Urinary bladder (tissue), 3 donors: ENCODE measurements at regions not wholly inside any gene's neighbourhood (a gene's known extent, or its start where the extent isn't known, plus 50 kb on each side); places are given as distances from the start of the nearest gene placed in this dataset.

Source experiments
- DNase-seq: peaks from one replicate; pipeline ENCODE4 v3.0.0-alpha.2; 2015; ENCODE audit errors: extremely low spot score
- H3K27ac ChIP-seq: one replicate; pipeline ENCODE4 v1.5.1; 2013; ENCODE audit warnings: low read depth, mild to moderate bottlenecking, moderate library complexity
- H3K36me3 ChIP-seq: one replicate; pipeline ENCODE4 v1.6.1; 2013; ENCODE audit warnings: mild to moderate bottlenecking, moderate library complexity; ENCODE audit not compliant: insufficient read depth
- H3K4me1 ChIP-seq: one replicate; pipeline ENCODE4 v1.6.1; 2013; ENCODE audit warnings: mild to moderate bottlenecking, moderate library complexity; ENCODE audit not compliant: insufficient read depth
- H3K4me3 ChIP-seq: one replicate; pipeline ENCODE4 v1.5.1; 2013; ENCODE audit warnings: low read depth, low read length
- WGBS: extraction: QIAGEN DNeasy Blood & Tissue Kit; methylation state at CpG from one replicate; pipeline ENCODE4 v1.1.7; 2013; 5-methylcytosine and 5-hydroxymethylcytosine counted together
- donor health status: healthy with polysubstance abuse.
- donor health status: healthy.

- no peaks in the 10 kb centered on the region for H3K4me1 ChIP-seq
- no peaks in the 10 kb centered on the region for H3K36me3 ChIP-seq
- no peak overlapping the region for H3K27ac ChIP-seq
- no peak for DNase-seq
- H3K4me3 ChIP-seq = no peak overlapping the region
- WGBS = 27% methylated on average over 6 of the region's 6 CpGs
Measured at GRCh38 chr5:12292610-12293204, 388.5 kb upstream of the CTNND2 start.

- no peak for DNase-seq
- 72% methylated on average over 1 of the region's 1 CpG for WGBS
- H3K4me1 ChIP-seq = no peaks in the 10 kb centered on the region
- no peaks in the 10 kb centered on the region for H3K36me3 ChIP-seq
- H3K27ac ChIP-seq = no peak overlapping the region
- H3K4me3 ChIP-seq = no peak overlapping the region
Measured at GRCh38 chr5:12284604-12285003, 380.4 kb upstream of the CTNND2 start.

DNA sequence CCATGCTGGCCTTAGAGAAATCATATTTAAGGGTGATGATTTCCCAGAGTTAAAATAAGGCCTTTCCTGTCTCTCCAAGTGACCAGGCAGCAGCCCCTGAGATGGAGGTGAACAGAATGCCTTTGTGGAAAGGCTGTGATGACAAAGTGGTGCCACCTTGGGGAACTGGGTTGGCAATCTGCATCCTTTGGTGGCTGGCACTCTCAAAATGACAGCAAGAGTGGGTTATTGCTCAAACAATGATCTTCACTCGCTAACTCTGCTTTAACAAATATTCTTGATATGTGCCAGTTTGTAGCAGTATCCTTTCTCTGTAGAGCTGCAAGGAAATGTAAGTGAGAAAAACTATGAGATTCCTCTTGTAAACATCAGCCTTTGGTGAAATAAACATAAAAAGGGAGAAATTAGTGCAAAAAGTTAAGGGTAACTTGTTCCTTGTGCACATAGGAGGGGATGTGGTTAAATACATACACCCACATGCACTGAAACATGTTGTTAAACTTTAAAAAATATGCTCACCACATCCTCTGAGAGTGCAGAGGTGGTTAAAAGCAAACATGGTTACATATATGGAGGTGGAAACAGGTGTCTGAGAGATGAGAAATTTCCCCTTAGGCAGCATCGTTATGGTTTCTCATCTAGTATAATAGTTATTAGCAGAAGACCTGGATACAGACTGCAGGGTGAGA lies 373.4 kb upstream of the CTNND2 start:
- Histone ChIP-seq H3K4me3 (no peak overlapping the region), H3K36me3 (no peaks in the 10 kb centered on the region), H3K27ac (no peak overlapping the region), H3K4me1 (no peaks in the 10 kb centered on the region)
- WGBS = 85% methylated on average over 2 of the region's 2 CpGs
- DNase-seq = no peak

GRCh38 chr5:12274236-12274635 lies 370.0 kb upstream of the CTNND2 start:
- H3K36me3 ChIP-seq = no peaks in the 10 kb centered on the region
- 77% methylated on average over 1 of the region's 1 CpG for WGBS
- no peak for DNase-seq
- H3K4me3 ChIP-seq = no peak overlapping the region
- no peak overlapping the region for H3K27ac ChIP-seq
- H3K4me1 ChIP-seq = no peaks in the 10 kb centered on the region

GRCh38 chr5:12272389-12272788 lies 368.1 kb upstream of the CTNND2 start:
- no peak overlapping the region for H3K4me3 ChIP-seq
- no peaks in the 10 kb centered on the region for H3K36me3 ChIP-seq
- DNase-seq = no peak
- no peaks in the 10 kb centered on the region for H3K4me1 ChIP-seq
- H3K27ac ChIP-seq = no peak overlapping the region
- 55% methylated on average over 5 of the region's 5 CpGs for WGBS

- no peaks in the 10 kb centered on the region for H3K4me1 ChIP-seq
- 78% methylated on average over 1 of the region's 1 CpG for WGBS
- no peak for DNase-seq
- H3K4me3 ChIP-seq = no peak overlapping the region
- no peaks in the 10 kb centered on the region for H3K36me3 ChIP-seq
- H3K27ac ChIP-seq = no peak overlapping the region
Measured at GRCh38 chr5:12270914-12271313, 366.7 kb upstream of the CTNND2 start.

DNA sequence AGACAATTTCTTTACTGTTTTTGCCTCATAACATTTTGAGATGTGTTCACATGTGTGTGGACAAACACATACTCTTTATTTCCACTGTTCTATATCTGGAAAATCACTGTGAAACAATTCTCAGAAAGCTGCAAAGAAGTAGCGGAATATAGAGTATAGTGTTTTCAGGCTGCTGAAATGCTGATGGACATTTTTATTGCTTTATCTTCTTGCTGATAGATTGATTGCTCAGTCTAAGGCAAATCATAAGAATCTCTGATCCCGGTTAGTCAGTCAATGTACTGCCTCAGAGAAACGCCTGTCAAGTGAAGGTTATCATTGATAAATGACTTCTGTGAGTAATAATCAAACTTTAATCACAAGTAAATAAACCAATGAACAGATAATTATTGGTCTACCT lies 364.9 kb upstream of the CTNND2 start:
- 70% methylated on average over 3 of the region's 3 CpGs for WGBS
- Histone ChIP-seq H3K27ac (no peak overlapping the region), H3K4me3 (no peak overlapping the region), H3K4me1 (no peaks in the 10 kb centered on the region), H3K36me3 (no peaks in the 10 kb centered on the region)
- no peak for DNase-seq

DNA sequence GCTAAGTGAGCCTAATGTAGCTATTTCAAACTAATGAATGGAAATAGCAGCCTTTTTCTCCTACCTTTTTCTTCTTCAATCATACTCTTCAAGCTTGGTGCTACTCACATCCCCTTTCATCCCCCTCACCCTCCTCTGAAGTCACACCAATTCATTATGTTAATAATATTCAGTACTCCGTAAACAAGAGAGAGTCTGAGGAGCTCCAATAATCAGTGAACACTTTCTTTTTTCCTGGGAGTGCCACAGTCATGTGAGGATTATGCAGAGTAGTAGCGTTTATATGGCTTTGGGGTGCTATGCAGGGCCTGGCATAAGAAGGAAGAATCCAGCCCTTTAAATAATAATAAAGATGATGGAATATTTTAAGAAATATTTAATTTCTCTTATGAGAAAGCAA lies 354.3 kb upstream of the CTNND2 start:
- H3K27ac ChIP-seq = no peak overlapping the region

DNA sequence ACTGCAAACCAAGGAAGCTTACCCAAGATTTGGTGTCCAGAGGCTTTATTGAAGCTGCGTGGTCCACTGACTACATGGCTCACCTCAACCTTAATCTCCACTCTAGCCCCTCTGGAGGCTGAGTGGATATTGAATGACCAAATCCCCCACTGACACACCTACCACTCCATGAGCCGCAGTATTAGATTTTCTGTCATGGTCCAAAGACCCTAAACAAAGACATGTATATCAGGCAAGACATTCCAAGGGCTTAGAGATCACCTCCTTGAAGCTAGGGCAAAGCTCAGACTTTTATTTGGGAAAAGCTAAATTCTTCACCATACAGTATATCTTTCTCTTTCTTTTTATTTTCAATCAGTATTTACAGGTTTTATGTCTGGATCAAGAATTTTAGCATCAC lies 346.2 kb upstream of the CTNND2 start:
- H3K36me3 ChIP-seq = no peaks in the 10 kb centered on the region
- WGBS = 77% methylated on average over 2 of the region's 2 CpGs
- DNase-seq = no peak
- H3K4me1 ChIP-seq = no peaks in the 10 kb centered on the region
- no peak overlapping the region for H3K27ac ChIP-seq
- no peak overlapping the region for H3K4me3 ChIP-seq

More for the DNA sequence above, 354.3 kb upstream of the CTNND2 start:
- no peaks in the 10 kb centered on the region for H3K36me3 ChIP-seq
- no peaks in the 10 kb centered on the region for H3K4me1 ChIP-seq
- no peak overlapping the region for H3K4me3 ChIP-seq
- 70% methylated on average over 2 of the region's 2 CpGs for WGBS
- DNase-seq = no peak

DNA sequence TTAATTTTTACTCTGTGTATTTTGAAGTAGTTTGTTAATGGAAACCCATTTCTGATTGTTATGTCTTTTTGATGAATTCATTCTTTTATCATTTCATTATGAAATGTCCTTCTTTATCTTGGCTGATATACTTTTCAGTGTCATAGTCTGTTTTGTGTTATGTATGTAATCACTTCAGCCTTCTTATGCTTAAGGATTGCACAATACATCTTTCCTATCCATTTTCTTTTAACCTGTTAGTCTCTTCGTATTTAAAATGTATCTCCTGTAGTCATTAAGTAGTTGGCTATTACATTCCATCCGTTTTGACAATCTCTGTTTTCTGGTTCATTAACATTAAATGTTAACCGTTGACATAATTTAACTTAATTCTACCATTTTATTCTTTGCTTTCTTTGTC lies 344.6 kb upstream of the CTNND2 start:
- Histone ChIP-seq H3K4me1 (no peaks in the 10 kb centered on the region), H3K27ac (no peak overlapping the region), H3K4me3 (no peak overlapping the region), H3K36me3 (no peaks in the 10 kb centered on the region)
- WGBS = 79% methylated on average over 3 of the region's 3 CpGs
- DNase-seq = no peak

- H3K4me3 ChIP-seq = no peak overlapping the region
- H3K36me3 ChIP-seq = no peaks in the 10 kb centered on the region
- H3K4me1 ChIP-seq = no peaks in the 10 kb centered on the region
- no peak overlapping the region for H3K27ac ChIP-seq
- DNase-seq = no peak
- WGBS = 54% methylated on average over 5 of the region's 5 CpGs
Measured at GRCh38 chr5:12246036-12246435, 341.8 kb upstream of the CTNND2 start.

DNA sequence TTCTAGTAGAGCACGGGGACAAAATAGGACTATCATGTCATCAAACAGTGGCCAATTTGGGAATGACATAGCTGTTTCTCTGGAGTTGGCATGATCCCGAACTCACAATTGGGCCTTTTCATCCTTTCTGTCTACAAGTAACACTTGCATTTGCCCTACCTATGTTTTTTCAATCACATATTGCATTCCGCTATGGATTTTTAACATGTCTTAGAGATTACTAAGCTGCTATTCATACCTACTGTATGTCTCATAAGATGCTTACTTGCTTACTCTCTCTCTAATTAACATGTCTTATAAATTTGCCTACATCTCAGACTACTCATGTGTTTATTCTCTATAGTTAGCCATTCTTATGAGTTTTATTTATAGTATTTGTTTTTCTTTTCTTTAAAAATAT lies 341.2 kb upstream of the CTNND2 start:
- Histone ChIP-seq H3K36me3 (no peaks in the 10 kb centered on the region), H3K27ac (no peak overlapping the region), H3K4me1 (no peaks in the 10 kb centered on the region), H3K4me3 (no peak overlapping the region)
- 85% methylated on average over 3 of the region's 3 CpGs for WGBS
- DNase-seq = no peak

DNA sequence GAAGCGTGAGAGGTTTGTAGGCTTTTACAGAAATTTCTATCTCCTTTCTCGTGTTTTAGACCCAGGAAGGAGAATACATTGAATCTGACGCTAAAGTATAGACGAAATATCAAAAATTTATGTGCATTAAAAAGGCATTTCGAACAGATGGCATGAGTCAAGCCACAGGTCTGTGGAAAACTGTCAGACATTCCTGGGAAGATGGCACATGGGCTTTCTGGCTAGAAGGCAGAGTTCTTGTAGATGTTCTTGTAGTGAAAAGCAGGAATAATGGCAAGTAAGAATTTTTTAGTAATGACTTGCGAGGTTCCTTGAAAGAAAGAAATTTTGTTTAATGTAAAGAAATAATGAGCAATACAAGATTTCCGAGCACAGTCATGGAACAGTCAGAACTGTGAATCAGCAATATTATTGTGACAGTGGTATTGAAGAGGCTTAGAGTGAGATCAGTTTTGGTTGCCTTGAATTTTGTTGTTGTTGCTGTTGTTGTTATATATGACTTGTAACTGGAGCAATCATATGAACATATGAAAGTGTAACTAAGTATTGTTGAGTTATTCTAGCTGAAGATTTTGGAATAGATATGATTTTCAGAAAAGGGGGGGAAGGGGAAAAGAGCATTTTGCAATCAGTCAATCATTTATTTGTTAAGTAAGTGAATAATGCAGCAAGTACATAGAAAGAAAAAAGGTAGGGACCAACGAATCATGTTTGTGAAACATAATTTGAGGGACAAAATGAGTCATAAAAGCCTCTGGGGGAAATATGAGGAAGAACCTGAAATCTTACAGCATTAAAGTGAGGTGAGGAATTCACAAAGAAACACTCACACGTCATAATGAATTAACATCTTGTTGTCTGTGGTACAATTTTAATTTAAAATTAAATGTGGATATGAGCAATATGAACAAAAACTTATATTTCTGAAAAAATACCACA lies 339.0 kb upstream of the CTNND2 start:
- Histone ChIP-seq H3K27ac (no peak overlapping the region), H3K36me3 (no peaks in the 10 kb centered on the region), H3K4me1 (no peaks in the 10 kb centered on the region), H3K4me3 (no peak overlapping the region)
- WGBS = 69% methylated on average over 9 of the region's 9 CpGs
- DNase-seq = no peak
